ENCODE measurements at regions not wholly inside any gene's neighbourhood (a gene's known extent, or its start where the extent isn't known, plus 50 kb on each side); places are given as distances from the start of the nearest gene placed in this dataset.

DNA sequence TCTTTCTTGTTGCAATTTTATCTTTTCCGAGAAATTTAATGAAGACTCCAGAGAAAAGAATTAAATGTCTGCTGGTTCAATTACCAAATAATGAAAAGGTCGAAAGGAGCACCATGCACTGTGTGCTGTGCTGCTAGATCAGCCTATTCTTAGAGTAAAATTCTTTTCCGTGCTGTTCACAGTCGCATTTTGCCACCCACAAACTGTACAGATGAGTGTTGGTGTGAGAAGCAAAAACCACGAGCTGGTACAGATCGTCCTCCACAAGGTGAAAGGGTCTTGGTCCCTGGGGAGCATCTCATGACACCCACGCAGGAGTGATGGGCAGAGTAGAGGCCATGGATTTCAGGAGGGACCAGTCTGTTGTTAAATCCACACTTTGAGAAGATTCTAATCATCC, 143.8 kb upstream of the PUM3 start:
- ATAC-seq (no peak), DNase-seq (no peak)
- TF ChIP-seq, protein P1, sequence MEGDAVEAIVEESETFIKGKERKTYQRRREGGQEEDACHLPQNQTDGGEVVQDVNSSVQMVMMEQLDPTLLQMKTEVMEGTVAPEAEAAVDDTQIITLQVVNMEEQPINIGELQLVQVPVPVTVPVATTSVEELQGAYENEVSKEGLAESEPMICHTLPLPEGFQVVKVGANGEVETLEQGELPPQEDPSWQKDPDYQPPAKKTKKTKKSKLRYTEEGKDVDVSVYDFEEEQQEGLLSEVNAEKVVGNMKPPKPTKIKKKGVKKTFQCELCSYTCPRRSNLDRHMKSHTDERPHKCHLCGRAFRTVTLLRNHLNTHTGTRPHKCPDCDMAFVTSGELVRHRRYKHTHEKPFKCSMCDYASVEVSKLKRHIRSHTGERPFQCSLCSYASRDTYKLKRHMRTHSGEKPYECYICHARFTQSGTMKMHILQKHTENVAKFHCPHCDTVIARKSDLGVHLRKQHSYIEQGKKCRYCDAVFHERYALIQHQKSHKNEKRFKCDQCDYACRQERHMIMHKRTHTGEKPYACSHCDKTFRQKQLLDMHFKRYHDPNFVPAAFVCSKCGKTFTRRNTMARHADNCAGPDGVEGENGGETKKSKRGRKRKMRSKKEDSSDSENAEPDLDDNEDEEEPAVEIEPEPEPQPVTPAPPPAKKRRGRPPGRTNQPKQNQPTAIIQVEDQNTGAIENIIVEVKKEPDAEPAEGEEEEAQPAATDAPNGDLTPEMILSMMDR (IDR thresholded peaks at IDR 0.05), result no peak
- H3K9me3 ChIP-seq, result no peaks in the 10 kb centered on the region
- no peaks in the 10 kb centered on the region for H3K4me1 ChIP-seq
- intact Hi-C loops (cut with DNase I), result no loop called here
- H3K36me3 ChIP-seq, result no peaks in the 10 kb centered on the region
- H3K27me3 ChIP-seq (ENCODE audit: low read depth), result peaks cover 5% of the 10 kb centered on the region
- no peak overlapping the region for H3K4me3 ChIP-seq
- no peak overlapping the region for H3K27ac ChIP-seq

DNA sequence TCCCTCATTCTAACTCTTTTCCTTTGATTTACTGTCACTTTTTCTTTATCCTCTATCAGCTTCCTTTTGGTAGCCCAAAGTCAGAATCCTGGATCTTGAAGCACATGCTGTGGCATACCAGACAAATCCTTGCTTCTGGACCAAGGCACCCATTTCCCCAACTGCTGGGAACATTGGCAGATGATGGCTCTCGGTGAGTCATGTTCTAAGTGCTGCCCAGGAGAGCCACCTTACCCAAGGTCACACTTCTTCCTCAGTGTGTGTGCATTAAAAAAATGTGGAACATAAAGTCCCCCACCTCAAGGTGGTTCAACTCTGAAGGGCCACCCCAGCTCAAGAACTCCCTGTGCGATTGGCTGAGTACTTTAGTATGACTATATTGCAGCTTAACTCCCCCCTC, 141.4 kb upstream of the PUM3 start:
- Histone ChIP-seq H3K4me1 (no peaks in the 10 kb centered on the region), H3K27me3 (ENCODE audit: low read depth) (peaks cover 5% of the 10 kb centered on the region), H3K4me3 (no peak overlapping the region), H3K9me3 (no peaks in the 10 kb centered on the region), H3K27ac (no peak overlapping the region), H3K36me3 (no peaks in the 10 kb centered on the region)
- ATAC-seq (no peak), DNase-seq (no peak)
- TF ChIP-seq, protein P1 (IDR thresholded peaks at IDR 0.05), result no peak
- intact Hi-C loops (cut with DNase I), result no loop called here

GRCh38 chr9:2984491-2984890, 140.6 kb upstream of the PUM3 start:
- Histone ChIP-seq H3K4me3 (no peak overlapping the region), H3K4me1 (no peaks in the 10 kb centered on the region)
- intact Hi-C loops (cut with DNase I), result no loop called here

DNA sequence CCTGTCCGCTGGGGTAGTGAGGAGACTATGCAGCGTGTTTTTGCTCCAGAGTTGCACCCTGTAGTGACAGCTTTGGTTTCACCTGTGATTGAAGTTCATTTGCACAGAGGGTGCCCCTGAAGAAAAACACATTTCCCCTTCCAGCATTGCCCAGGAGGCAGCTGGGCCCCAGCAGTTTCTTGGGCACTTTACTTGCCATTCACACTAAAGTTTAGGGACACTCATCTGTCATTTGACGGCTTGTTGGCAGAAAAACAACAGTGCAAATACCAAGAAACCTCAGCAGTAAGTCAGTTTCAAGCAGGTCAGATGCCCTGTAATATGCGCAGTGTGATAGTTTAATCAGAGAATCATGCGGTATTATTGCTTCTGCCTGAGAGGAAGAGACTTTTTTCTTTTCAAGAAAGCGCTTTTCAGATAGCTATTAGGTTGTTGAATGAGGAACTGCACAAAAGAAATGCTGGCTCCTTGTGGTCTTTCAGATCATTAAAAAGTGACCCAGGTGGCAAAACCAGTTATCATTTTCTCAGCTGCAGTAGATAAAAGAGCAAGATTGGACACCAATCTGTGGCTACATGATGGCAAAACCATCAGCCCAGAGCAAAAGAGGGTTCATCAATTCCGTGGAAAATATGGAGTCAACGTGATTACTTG, 136.2 kb upstream of the PUM3 start:
- Histone ChIP-seq H3K36me3 (no peaks in the 10 kb centered on the region), H3K9me3 (no peaks in the 10 kb centered on the region), H3K27ac (no peak overlapping the region), H3K4me3 (no peak overlapping the region), H3K4me1 (no peaks in the 10 kb centered on the region), H3K27me3 (ENCODE audit: low read depth) (no peaks in the 10 kb centered on the region)
- no peak for DNase-seq
- TF ChIP-seq, protein P1 (IDR thresholded peaks at IDR 0.05), result no peak
- ATAC-seq, result no peak
- intact Hi-C loops (cut with DNase I), result no loop called here

More at GRCh38 chr9:2984491-2984890, 140.6 kb upstream of the PUM3 start:
- Histone ChIP-seq H3K36me3 (no peaks in the 10 kb centered on the region), H3K9me3 (no peaks in the 10 kb centered on the region), H3K27ac (no peak overlapping the region), H3K27me3 (ENCODE audit: low read depth) (peaks cover 5% of the 10 kb centered on the region)
- DNase-seq (no peak), ATAC-seq (no peak)
- TF ChIP-seq, protein P1 (IDR thresholded peaks at IDR 0.05), result no peak

- intact Hi-C loops (cut with DNase I), result no loop called here
- H3K4me1 ChIP-seq, result no peaks in the 10 kb centered on the region
- TF ChIP-seq, protein P1 (IDR thresholded peaks at IDR 0.05), result no peak
- ATAC-seq (no peak), DNase-seq (no peak)
- H3K9me3 ChIP-seq, result peaks cover 8% of the 10 kb centered on the region
- H3K27me3 ChIP-seq (ENCODE audit: low read depth), result no peaks in the 10 kb centered on the region
- no peaks in the 10 kb centered on the region for H3K36me3 ChIP-seq
- no peak overlapping the region for H3K27ac ChIP-seq
- no peak overlapping the region for H3K4me3 ChIP-seq
These were observed 128.6 kb upstream of the PUM3 start for GRCh38 chr9:2972475-2972874.

Measured in lower lobe of right lung (tissue), 2 donors.